T-helper 2 cell treated with Interferon-gamma antibody and Interleukin-4, amounts not matched to agents 5 μg/mL and 100 μg/mL, for 36 hours (primary cell): ENCODE measurements at regions not wholly inside any gene's neighbourhood (a gene's known extent, or its start where the extent isn't known, plus 50 kb on each side); places are given as distances from the start of the nearest gene placed in this dataset.
A peak's percentile ranks its signal among the peaks of the same experiment; 100 is the strongest.
"Not testable (repeated sequence)": the region's sequence is repeated elsewhere in the genome, so short reads cannot be mapped to it uniquely, and the experiment has no call there.

Source experiments
- DNase-seq: peaks from one replicate; pipeline ENCODE4 v3.0.0; 2021; ENCODE audit warnings: low spot score
- H3K27ac Mint-ChIP-seq: one replicate; pipeline ENCODE4 v1.8.0; 2021; ENCODE audit warnings: mild to moderate bottlenecking, mixed read lengths
- H3K27me3 Mint-ChIP-seq: one replicate; pipeline ENCODE4 v1.8.0; 2021; ENCODE audit warnings: low read depth, mixed read lengths
- H3K36me3 Mint-ChIP-seq: one replicate; pipeline ENCODE4 v1.8.0; 2021; ENCODE audit warnings: low read depth, mixed read lengths
- H3K4me1 Mint-ChIP-seq: one replicate; pipeline ENCODE4 v1.8.0; 2021; ENCODE audit warnings: low read depth, mixed read lengths
- H3K4me3 Mint-ChIP-seq: one replicate; pipeline ENCODE4 v1.8.0; 2022; ENCODE audit warnings: mild to moderate bottlenecking, moderate library complexity, mixed read lengths
- H3K9me3 Mint-ChIP-seq: one replicate; pipeline ENCODE4 v1.8.0; 2021; ENCODE audit warnings: mixed read lengths

- H3K4me1 Mint-ChIP-seq, H3K4me3 Mint-ChIP-seq, H3K9me3 Mint-ChIP-seq, H3K36me3 Mint-ChIP-seq, DNase-seq, H3K27ac Mint-ChIP-seq, H3K27me3 Mint-ChIP-seq: not testable (repeated sequence)
These were observed 76.9 kb upstream of the HNRNPA1L2 start for GRCh38 chr13:52565324-52565723.

DNA sequence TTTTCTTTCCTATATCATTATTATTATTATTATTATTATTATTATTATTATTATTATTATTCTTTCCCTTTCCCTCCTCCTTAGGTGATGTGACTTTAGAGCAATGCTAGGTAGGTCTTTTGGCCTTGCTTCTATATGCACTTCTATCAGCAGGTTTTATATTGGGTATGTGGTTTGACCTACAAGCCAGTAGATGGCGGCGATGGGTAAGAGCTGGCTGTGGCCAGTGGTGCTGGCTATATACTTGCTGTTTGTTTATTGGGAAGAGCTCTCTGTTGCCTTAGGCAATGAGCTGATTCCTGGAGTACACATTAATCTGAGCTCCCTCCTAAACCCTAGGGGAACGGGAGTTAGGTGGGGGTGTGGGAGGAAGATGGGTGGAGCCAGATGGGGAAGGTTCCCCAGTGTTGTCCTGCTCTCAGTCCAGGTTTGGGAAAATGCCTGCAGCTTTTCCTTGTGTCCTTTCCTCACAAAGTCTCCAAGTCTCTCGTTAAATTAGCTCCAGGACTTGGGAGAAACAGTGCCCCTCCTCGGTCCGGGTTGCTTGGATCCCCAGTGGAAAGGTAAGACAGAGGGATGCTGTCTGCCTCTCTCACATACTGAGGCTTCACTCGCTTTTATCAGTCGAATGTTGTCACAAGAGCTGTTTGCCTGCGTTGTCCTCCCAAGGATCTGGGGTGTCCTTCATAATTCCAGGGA lies 72.2 kb upstream of the HNRNPA1L2 start:
- H3K4me3 Mint-ChIP-seq, H3K4me1 Mint-ChIP-seq, H3K27me3 Mint-ChIP-seq, H3K36me3 Mint-ChIP-seq, H3K27ac Mint-ChIP-seq, H3K9me3 Mint-ChIP-seq: not testable (repeated sequence)
- peak; percentile 5 for DNase-seq

DNA sequence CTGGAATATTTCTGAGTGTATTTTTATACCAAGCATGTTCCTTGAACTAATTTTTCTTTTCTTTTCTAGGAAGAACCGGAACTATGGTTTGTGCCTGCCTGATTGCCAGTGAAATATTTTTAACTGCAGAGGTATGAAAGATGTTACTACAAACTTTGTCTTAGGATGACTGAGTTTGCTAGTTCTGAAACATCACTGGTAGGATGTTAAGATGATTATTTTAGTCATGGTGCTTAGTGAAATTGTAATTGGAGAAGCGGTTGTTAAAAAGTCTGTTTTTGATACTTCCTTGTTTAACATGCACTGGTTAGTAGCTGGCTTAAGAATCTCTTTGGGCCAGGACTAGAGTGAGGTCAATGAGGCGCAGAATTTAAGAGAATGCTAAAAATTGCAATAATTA lies 71.1 kb upstream of the HNRNPA1L2 start:
- not testable (repeated sequence) for H3K4me1 Mint-ChIP-seq, H3K27ac Mint-ChIP-seq, H3K9me3 Mint-ChIP-seq, DNase-seq, H3K27me3 Mint-ChIP-seq, H3K36me3 Mint-ChIP-seq, H3K4me3 Mint-ChIP-seq

GRCh38 chr13:52582962-52583361 lies 59.3 kb upstream of the HNRNPA1L2 start:
- H3K27me3 Mint-ChIP-seq, DNase-seq: not testable (repeated sequence)

More at GRCh38 chr13:52582962-52583361, 59.3 kb upstream of the HNRNPA1L2 start:
- H3K27ac Mint-ChIP-seq, H3K9me3 Mint-ChIP-seq, H3K4me3 Mint-ChIP-seq, H3K4me1 Mint-ChIP-seq, H3K36me3 Mint-ChIP-seq: not testable (repeated sequence)
